ENCODE measurements at regions not wholly inside any gene's neighbourhood (a gene's known extent, or its start where the extent isn't known, plus 50 kb on each side); places are given as distances from the start of the nearest gene placed in this dataset.
"Not testable (repeated sequence)": the region's sequence is repeated elsewhere in the genome, so short reads cannot be mapped to it uniquely, and the experiment has no call there.

- Histone ChIP-seq H3K27me3 (peaks cover 0 to 39% (median 14%) of the 10 kb centered on the region in 9 donors), H3K4me1 (peaks cover 0 to 18% (median 9%) of the 10 kb centered on the region in 12 donors), H3K27ac (no peak overlapping the region), H3K9me3 (no peaks in the 10 kb centered on the region), H3K36me3 (no peaks in the 10 kb centered on the region), H3K4me3 (no peak overlapping the region)
- WGBS, 4 donors, result 75 to 86% (median 78%) methylated on average over 4 of the region's 4 CpGs
- DNase-seq, result no peak
- intact Hi-C loops (cut with DNase I), result loop anchor here in 9 of 10 donors (5.0 to 10.0 kb wide), 10 partner anchors 165 to 727 kb away; partner anchors contain the start of gene CLPTM1L (in 2 of the 9)
- ATAC-seq, result no peak
- no peak for TF ChIP-seq POLR2A (IDR thresholded peaks at IDR 0.05)
- TF ChIP-seq CTCF (IDR thresholded peaks at IDR 0.05), result no peak
Measured at GRCh38 chr5:1649554-1649953, 125.8 kb upstream of the LPCAT1 start.

GRCh38 chr5:1648806-1649205 is 125.0 kb upstream of the LPCAT1 start:
- Histone ChIP-seq H3K27ac (no peak overlapping the region), H3K36me3 (no peaks in the 10 kb centered on the region), H3K9me3 (no peaks in the 10 kb centered on the region), H3K4me3 (no peak overlapping the region), H3K27me3 (peaks cover 2 to 38% (median 11%) of the 10 kb centered on the region in 9 donors), H3K4me1 (peaks cover 0 to 18% (median 9%) of the 10 kb centered on the region in 12 donors)
- WGBS, 4 donors, result 68 to 80% (median 74%) methylated on average over 4 of the region's 4 CpGs
- DNase-seq, result no peak
- intact Hi-C loops (cut with DNase I), result loop anchor here in 9 of 10 donors (5.0 to 10.0 kb wide), 10 partner anchors 164 to 727 kb away; partner anchors contain the start of gene CLPTM1L (in 2 of the 9)
- no peak for TF ChIP-seq CTCF (IDR thresholded peaks at IDR 0.05)
- TF ChIP-seq POLR2A (IDR thresholded peaks at IDR 0.05), result no peak
- no peak for ATAC-seq

GRCh38 chr5:1647580-1647979 is 123.8 kb upstream of the LPCAT1 start:
- H3K4me3 ChIP-seq, result no peak overlapping the region
- ATAC-seq, result no peak
- H3K27me3 ChIP-seq, result peaks cover 13 to 41% (median 22%) of the 10 kb centered on the region in 9 donors
- intact Hi-C loops (cut with DNase I), result loop anchor here in 9 of 10 donors (5.0 to 10.0 kb wide), 10 partner anchors 163 to 725 kb away; partner anchors contain the start of gene CLPTM1L (in 2 of the 9)
- H3K27ac ChIP-seq, result no peak overlapping the region
- no peak for DNase-seq
- 79 to 85% (median 83%) methylated on average over 8 to 9 of the region's 9 CpGs for WGBS, 4 donors
- H3K36me3 ChIP-seq, result no peaks in the 10 kb centered on the region
- TF ChIP-seq POLR2A (IDR thresholded peaks at IDR 0.05) (no peak), CTCF (IDR thresholded peaks at IDR 0.05) (no peak)
- no peaks in the 10 kb centered on the region for H3K9me3 ChIP-seq
- peaks cover 0 to 11% (median 5%) of the 10 kb centered on the region in 12 donors for H3K4me1 ChIP-seq

- TF ChIP-seq CTCF (IDR thresholded peaks at IDR 0.05) (peak; percentile 78 to 91 (median 85)), POLR2A (IDR thresholded peaks at IDR 0.05) (no peak)
- peaks cover 0 to 11% (median 5%) of the 10 kb centered on the region in 12 donors for H3K4me1 ChIP-seq
- peak overlapping the region in 1 of 12 donors; percentile 49 for H3K27ac ChIP-seq
- no peaks in the 10 kb centered on the region for H3K9me3 ChIP-seq
- ATAC-seq (peak; percentile 88 to 96 (median 94)), DNase-seq (peak; percentile 81 to 89 (median 84))
- no peaks in the 10 kb centered on the region for H3K36me3 ChIP-seq
- peaks cover 12 to 38% (median 24%) of the 10 kb centered on the region in 9 donors for H3K27me3 ChIP-seq
- H3K4me3 ChIP-seq, result peak overlapping the region in 10 of 12 donors; percentile 4 to 46 (median 37)
- 3 to 9% (median 3%) methylated on average over 17 to 52 of the region's 52 CpGs for WGBS, 4 donors
- intact Hi-C loops (cut with DNase I), result loop anchor here in 9 of 10 donors (1.0 to 10.0 kb wide), 16 partner anchors 160 to 723 kb away; partner anchors contain the start of gene CLPTM1L (in 2 of the 9)
Measured at GRCh38 chr5:1644810-1645571, 121.2 kb upstream of the LPCAT1 start.

GRCh38 chr5:1644393-1644809 is 120.6 kb upstream of the LPCAT1 start:
- not testable (repeated sequence) for H3K9me3 ChIP-seq, H3K4me3 ChIP-seq, H3K27ac ChIP-seq, H3K36me3 ChIP-seq, ATAC-seq
- peak in 1 of 5 donors; percentile 24 for DNase-seq
- 7 to 14% (median 9%) methylated on average over 9 to 19 of the region's 22 CpGs for WGBS, 4 donors
- peaks cover 0 to 11% (median 5%) of the 10 kb centered on the region in 12 donors for H3K4me1 ChIP-seq
- intact Hi-C loops (cut with DNase I), result loop anchor here in 9 of 10 donors (2.0 to 10.0 kb wide), 14 partner anchors 160 to 720 kb away; partner anchors contain the start of gene CLPTM1L (in 2 of the 9)
- peaks cover 12 to 38% (median 22%) of the 10 kb centered on the region in 9 donors for H3K27me3 ChIP-seq

Measured in heart left ventricle (tissue), 16 donors.